IPS-20b (cell line): ENCODE measurements at regions not wholly inside any gene's neighbourhood (a gene's known extent, or its start where the extent isn't known, plus 50 kb on each side); places are given as distances from the start of the nearest gene placed in this dataset.

ENCODE experiments used
- H3K27ac ChIP-seq: one replicate; pipeline ENCODE4 v1.5.1; 2013; ENCODE audit warnings: low read length
- H3K27me3 ChIP-seq: 2 replicates; pipeline ENCODE4 v1.6.1; 2013; ENCODE audit warnings: mild to moderate bottlenecking, low read length, inconsistent platforms; ENCODE audit not compliant: insufficient read depth
- H3K36me3 ChIP-seq: 2 replicates; pipeline ENCODE4 v1.6.1; 2013; ENCODE audit warnings: low read depth, mild to moderate bottlenecking, inconsistent platforms, low read length, moderate library complexity; ENCODE audit not compliant: insufficient read depth
- H3K4me1 ChIP-seq: 2 replicates; pipeline ENCODE4 v1.6.1; 2013; ENCODE audit warnings: mild to moderate bottlenecking, control low read depth, inconsistent platforms, low read length, moderate library complexity; ENCODE audit not compliant: insufficient read depth
- H3K4me3 ChIP-seq: 2 replicates; pipeline ENCODE4 v1.5.1; 2013; ENCODE audit warnings: mild to moderate bottlenecking, low read length, inconsistent platforms
- H3K9ac ChIP-seq: 2 replicates; pipeline ENCODE4 v1.6.1; 2013; ENCODE audit warnings: low read depth, mild to moderate bottlenecking, inconsistent platforms, low read length, moderate library complexity
- H3K9me3 ChIP-seq: 2 replicates; pipeline ENCODE4 v1.6.1; 2013; ENCODE audit warnings: mild to moderate bottlenecking, low read depth, low read length, inconsistent platforms; ENCODE audit not compliant: insufficient read depth

- no peaks in the 10 kb centered on the region for H3K36me3 ChIP-seq
- H3K9ac ChIP-seq, result no peak overlapping the region
- peaks cover 18% of the 10 kb centered on the region for H3K9me3 ChIP-seq
- no peak overlapping the region for H3K27ac ChIP-seq
- no peaks in the 10 kb centered on the region; the same call in 1 of the 2 replicates for H3K4me1 ChIP-seq
- H3K4me3 ChIP-seq, result no peak overlapping the region
- H3K27me3 ChIP-seq, result no peaks in the 10 kb centered on the region
These were observed 618.0 kb downstream of the NYAP2 start for GRCh38 chr2:226017537-226017936.

GRCh38 chr2:226017107-226017506 lies 617.6 kb downstream of the NYAP2 start:
- no peak overlapping the region for H3K27ac ChIP-seq
- peaks cover 18% of the 10 kb centered on the region for H3K9me3 ChIP-seq
- no peak overlapping the region for H3K9ac ChIP-seq
- no peaks in the 10 kb centered on the region; the same call in 1 of the 2 replicates for H3K4me1 ChIP-seq
- H3K4me3 ChIP-seq, result no peak overlapping the region
- H3K36me3 ChIP-seq, result no peaks in the 10 kb centered on the region
- H3K27me3 ChIP-seq, result no peaks in the 10 kb centered on the region

- Histone ChIP-seq H3K4me1 (no peaks in the 10 kb centered on the region; the same call in 1 of the 2 replicates), H3K9ac (no peak overlapping the region), H3K27ac (no peak overlapping the region), H3K4me3 (no peak overlapping the region), H3K36me3 (no peaks in the 10 kb centered on the region), H3K9me3 (no peaks in the 10 kb centered on the region), H3K27me3 (no peaks in the 10 kb centered on the region)
These were observed 612.4 kb downstream of the NYAP2 start for GRCh38 chr2:226011716-226012450.

GRCh38 chr2:226002438-226002837 lies 602.9 kb downstream of the NYAP2 start:
- no peaks in the 10 kb centered on the region for H3K4me1 ChIP-seq
- H3K9ac ChIP-seq, result no peak overlapping the region
- no peak overlapping the region for H3K27ac ChIP-seq
- H3K27me3 ChIP-seq, result no peaks in the 10 kb centered on the region
- no peaks in the 10 kb centered on the region for H3K9me3 ChIP-seq
- H3K4me3 ChIP-seq, result no peak overlapping the region
- no peaks in the 10 kb centered on the region for H3K36me3 ChIP-seq

- Histone ChIP-seq H3K27me3 (no peaks in the 10 kb centered on the region), H3K9me3 (no peaks in the 10 kb centered on the region), H3K9ac (no peak overlapping the region), H3K27ac (no peak overlapping the region), H3K4me3 (no peak overlapping the region), H3K36me3 (no peaks in the 10 kb centered on the region), H3K4me1 (no peaks in the 10 kb centered on the region)
These were observed 602.2 kb downstream of the NYAP2 start for GRCh38 chr2:226001716-226002115.

- Histone ChIP-seq H3K27me3 (no peaks in the 10 kb centered on the region), H3K4me3 (no peak overlapping the region), H3K9ac (no peak overlapping the region), H3K4me1 (no peaks in the 10 kb centered on the region), H3K27ac (no peak overlapping the region), H3K9me3 (no peaks in the 10 kb centered on the region), H3K36me3 (no peaks in the 10 kb centered on the region)
These were observed 600.2 kb downstream of the NYAP2 start for GRCh38 chr2:225999692-226000091.

GRCh38 chr2:225998653-225999052 lies 599.1 kb downstream of the NYAP2 start:
- Histone ChIP-seq H3K9ac (no peak overlapping the region), H3K27ac (no peak overlapping the region), H3K27me3 (no peaks in the 10 kb centered on the region), H3K4me3 (no peak overlapping the region), H3K36me3 (no peaks in the 10 kb centered on the region), H3K9me3 (no peaks in the 10 kb centered on the region), H3K4me1 (no peaks in the 10 kb centered on the region)

- Histone ChIP-seq H3K9me3 (no peaks in the 10 kb centered on the region), H3K27me3 (no peaks in the 10 kb centered on the region), H3K9ac (no peak overlapping the region), H3K36me3 (no peaks in the 10 kb centered on the region), H3K4me3 (no peak overlapping the region), H3K27ac (no peak overlapping the region), H3K4me1 (no peaks in the 10 kb centered on the region)
These were observed 598.6 kb downstream of the NYAP2 start for GRCh38 chr2:225998116-225998515.

- Histone ChIP-seq H3K27me3 (no peaks in the 10 kb centered on the region), H3K4me3 (no peak overlapping the region), H3K36me3 (no peaks in the 10 kb centered on the region), H3K27ac (no peak overlapping the region), H3K9ac (no peak overlapping the region), H3K9me3 (no peaks in the 10 kb centered on the region), H3K4me1 (no peaks in the 10 kb centered on the region)
These were observed 596.9 kb downstream of the NYAP2 start for GRCh38 chr2:225996462-225996828.

GRCh38 chr2:225995796-225996461 lies 596.4 kb downstream of the NYAP2 start:
- no peak overlapping the region for H3K27ac ChIP-seq
- H3K36me3 ChIP-seq, result no peaks in the 10 kb centered on the region
- H3K9ac ChIP-seq, result no peak overlapping the region

GRCh38 chr2:225994748-225995405 lies 595.4 kb downstream of the NYAP2 start:
- H3K27ac ChIP-seq, result no peak overlapping the region
- no peaks in the 10 kb centered on the region for H3K27me3 ChIP-seq
- no peak overlapping the region for H3K4me3 ChIP-seq
- H3K4me1 ChIP-seq, result no peaks in the 10 kb centered on the region
- no peaks in the 10 kb centered on the region for H3K36me3 ChIP-seq
- no peak overlapping the region for H3K9ac ChIP-seq
- H3K9me3 ChIP-seq, result no peaks in the 10 kb centered on the region

More at GRCh38 chr2:225995796-225996461, 596.4 kb downstream of the NYAP2 start:
- H3K4me3 ChIP-seq, result no peak overlapping the region
- H3K9me3 ChIP-seq, result no peaks in the 10 kb centered on the region
- no peaks in the 10 kb centered on the region for H3K27me3 ChIP-seq
- H3K4me1 ChIP-seq, result no peaks in the 10 kb centered on the region

- no peak overlapping the region for H3K27ac ChIP-seq
These were observed 593.9 kb downstream of the NYAP2 start for GRCh38 chr2:225993430-225993829.

More at GRCh38 chr2:225993430-225993829, 593.9 kb downstream of the NYAP2 start:
- Histone ChIP-seq H3K27me3 (no peaks in the 10 kb centered on the region), H3K9me3 (no peaks in the 10 kb centered on the region), H3K36me3 (no peaks in the 10 kb centered on the region), H3K4me1 (no peaks in the 10 kb centered on the region), H3K4me3 (no peak overlapping the region), H3K9ac (no peak overlapping the region)
